ENCODE measurements at regions not wholly inside any gene's neighbourhood (a gene's known extent, or its start where the extent isn't known, plus 50 kb on each side); places are given as distances from the start of the nearest gene placed in this dataset.

- no peak for TF ChIP-seq CTCF (conservative IDR thresholded peaks at IDR 0.05)
- TF ChIP-seq ZFX (IDR thresholded peaks at IDR 0.05), result no peak
Observed at GRCh38 chr3:146337991-146338390, 87.1 kb upstream of the PLSCR4 start.

Measured in C4-2B (cell line).